Fibroblast of the aortic adventitia (primary cell): ENCODE measurements at regions not wholly inside any gene's neighbourhood (a gene's known extent, or its start where the extent isn't known, plus 50 kb on each side); places are given as distances from the start of the nearest gene placed in this dataset.

Experiments used
- DNase-seq: peaks from one replicate; pipeline ENCODE4 v3.0.0-alpha.2; 2010; ENCODE audit warnings: low read depth
- H3K4me3 ChIP-seq: 2 replicates; pipeline ENCODE4 v1.5.1; 2011; ENCODE audit warnings: low read depth, mild to moderate bottlenecking, control low read depth, low read length, moderate library complexity
- CTCF ChIP-seq: IDR thresholded peaks from 2 replicates; pipeline ENCODE4 v1.5.1; 2011; ENCODE audit warnings: mild to moderate bottlenecking, low read length, control low read depth, inconsistent platforms; ENCODE audit not compliant: insufficient read depth

- no peak for DNase-seq
- H3K4me3 ChIP-seq: no peak overlapping the region
- no peak for TF ChIP-seq CTCF
These were observed 701.6 kb upstream of the ZEB2 start for GRCh38 chr2:145221516-145221915.

DNA sequence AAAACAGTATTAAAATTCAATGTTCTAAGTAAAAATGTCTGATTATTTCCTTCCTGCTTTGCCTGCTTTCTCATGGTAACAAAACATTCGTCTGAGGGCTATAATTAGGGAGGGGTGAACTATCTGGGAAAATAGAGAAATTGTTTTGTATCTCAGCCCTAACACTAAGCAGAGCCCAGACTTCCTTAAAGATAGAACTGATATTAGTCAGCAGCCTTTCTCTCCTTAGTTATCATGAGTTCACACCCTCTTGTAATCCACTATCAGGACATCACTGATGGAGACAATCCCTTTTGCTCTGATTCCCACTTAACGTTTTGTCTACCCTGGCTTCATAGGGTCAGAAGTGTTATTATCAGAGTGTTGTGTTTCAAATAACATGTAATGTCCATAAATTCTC is 701.1 kb upstream of the ZEB2 start:
- H3K4me3 ChIP-seq: no peak overlapping the region
- no peak for DNase-seq
- no peak for TF ChIP-seq CTCF

DNA sequence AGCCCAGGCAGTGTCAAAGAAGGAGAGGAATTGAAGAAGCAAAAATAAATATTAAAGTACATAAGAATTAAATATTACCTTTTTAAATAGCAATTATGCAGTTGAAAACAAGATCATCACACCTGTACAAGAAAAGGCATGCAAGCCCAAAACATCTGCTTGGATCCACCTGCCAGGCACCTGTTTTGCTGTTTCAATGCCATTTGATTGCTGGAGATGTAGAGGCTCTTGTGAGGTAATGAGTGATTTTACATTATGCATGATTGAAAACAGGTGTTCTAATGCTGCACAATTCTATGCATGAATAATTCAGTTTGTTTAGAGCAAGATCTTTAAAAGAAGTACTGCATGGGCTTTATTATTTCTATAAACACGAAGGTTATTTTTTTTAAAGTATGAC is 700.6 kb upstream of the ZEB2 start:
- DNase-seq: no peak
- no peak for TF ChIP-seq CTCF
- H3K4me3 ChIP-seq: no peak overlapping the region

DNA sequence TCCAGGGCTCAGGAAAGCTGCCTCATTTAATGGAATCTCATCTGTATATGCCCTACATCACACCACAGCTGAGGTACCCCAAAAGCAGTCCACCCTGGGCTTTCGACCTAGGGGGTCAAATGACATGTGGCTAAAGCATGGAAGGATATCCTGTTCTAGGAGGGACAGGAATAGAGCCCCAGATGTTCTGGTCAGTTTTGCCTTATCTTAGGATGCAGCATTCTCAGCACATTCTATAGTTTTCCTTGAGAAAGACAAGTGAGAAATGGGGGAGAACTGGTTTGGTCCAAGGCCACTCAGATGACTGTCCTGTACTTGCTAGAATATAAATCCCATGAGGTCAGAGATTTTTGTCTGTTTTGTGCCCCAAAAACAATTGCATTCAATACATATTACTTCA is 688.0 kb upstream of the ZEB2 start:
- no peak overlapping the region for H3K4me3 ChIP-seq
- no peak for DNase-seq
- TF ChIP-seq CTCF: no peak

GRCh38 chr2:145206496-145207281 is 686.8 kb upstream of the ZEB2 start:
- DNase-seq: no peak
- TF ChIP-seq CTCF: no peak
- H3K4me3 ChIP-seq: no peak overlapping the region

DNA sequence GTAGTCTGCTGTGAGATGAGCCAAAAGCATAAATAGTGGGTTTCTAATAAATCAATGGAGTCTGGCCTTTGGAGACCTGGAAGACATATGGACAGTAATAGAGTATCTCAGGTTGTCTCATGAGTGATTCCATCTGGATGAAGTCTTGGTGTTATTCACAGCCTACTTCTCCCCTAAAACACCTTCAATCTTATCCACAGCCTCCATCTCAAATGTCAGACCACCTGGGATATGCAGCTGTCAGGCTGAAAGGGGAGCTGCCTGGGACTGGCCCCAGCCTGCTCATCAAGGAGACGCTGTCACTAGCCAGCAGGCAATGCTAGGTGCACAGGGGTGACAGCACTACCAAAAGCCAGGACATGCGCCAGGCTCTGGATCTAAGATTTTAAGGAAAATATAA is 684.0 kb upstream of the ZEB2 start:
- no peak for DNase-seq
- no peak overlapping the region for H3K4me3 ChIP-seq
- TF ChIP-seq CTCF: no peak
